Activated naive CD8-positive, alpha-beta T cell treated with anti-CD3 and anti-CD28 coated beads, Interleukin-2, amount 50 U/mL, for 24 hours (primary cell): ENCODE measurements at regions not wholly inside any gene's neighbourhood (a gene's known extent, or its start where the extent isn't known, plus 50 kb on each side); places are given as distances from the start of the nearest gene placed in this dataset.
"Not testable (repeated sequence)": the region's sequence is repeated elsewhere in the genome, so short reads cannot be mapped to it uniquely, and the experiment has no call there.

Experiments
- ATAC-seq: fragments of 150-1000 bp; cut with Tn5 transposase; one replicate; pipeline ENCODE4 v1.10.0; 2021
- DNase-seq: peaks from one replicate; pipeline ENCODE4 v3.0.0; 2021
- H3K27ac Mint-ChIP-seq: one replicate; pipeline ENCODE4 v1.8.0; 2021; ENCODE audit warnings: mild to moderate bottlenecking, mixed read lengths
- H3K27me3 Mint-ChIP-seq: one replicate; pipeline ENCODE4 v1.8.0; 2021; ENCODE audit warnings: mixed read lengths
- H3K36me3 Mint-ChIP-seq: one replicate; pipeline ENCODE4 v1.8.0; 2021; ENCODE audit warnings: low read depth, mixed read lengths
- H3K4me1 Mint-ChIP-seq: one replicate; pipeline ENCODE4 v1.8.0; 2021; ENCODE audit warnings: mixed read lengths
- H3K4me3 Mint-ChIP-seq: one replicate; pipeline ENCODE4 v1.8.0; 2021; ENCODE audit warnings: mild to moderate bottlenecking, moderate library complexity, mixed read lengths
- H3K9me3 Mint-ChIP-seq: one replicate; pipeline ENCODE4 v1.8.0; 2021; ENCODE audit warnings: mixed read lengths

DNA sequence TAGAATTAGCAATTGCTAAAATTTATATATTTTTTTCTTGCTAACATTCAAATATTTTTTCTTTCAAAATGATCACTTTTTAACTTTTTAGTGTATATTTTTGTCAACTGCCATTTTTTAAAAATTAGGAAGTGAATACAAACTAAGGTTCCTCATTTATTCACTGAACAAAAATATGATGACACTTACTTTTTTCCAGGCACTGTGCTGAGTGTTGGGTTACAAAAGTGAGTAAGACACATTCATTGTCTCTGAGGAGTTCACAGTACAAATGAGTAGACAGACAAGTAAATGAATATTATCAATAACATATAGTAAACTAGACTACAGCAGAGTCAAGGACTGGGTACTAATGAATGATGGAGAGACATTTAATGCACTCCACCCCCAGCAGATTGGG lies 543.5 kb downstream of the PDHA2 start:
- DNase-seq (no peak), ATAC-seq (no peak)
- H3K4me3 Mint-ChIP-seq: no peak overlapping the region
- H3K9me3 Mint-ChIP-seq: no peaks in the 10 kb centered on the region
- no peak overlapping the region for H3K27ac Mint-ChIP-seq
- no peaks in the 10 kb centered on the region for H3K27me3 Mint-ChIP-seq
- H3K4me1 Mint-ChIP-seq: no peaks in the 10 kb centered on the region
- no peaks in the 10 kb centered on the region for H3K36me3 Mint-ChIP-seq

DNA sequence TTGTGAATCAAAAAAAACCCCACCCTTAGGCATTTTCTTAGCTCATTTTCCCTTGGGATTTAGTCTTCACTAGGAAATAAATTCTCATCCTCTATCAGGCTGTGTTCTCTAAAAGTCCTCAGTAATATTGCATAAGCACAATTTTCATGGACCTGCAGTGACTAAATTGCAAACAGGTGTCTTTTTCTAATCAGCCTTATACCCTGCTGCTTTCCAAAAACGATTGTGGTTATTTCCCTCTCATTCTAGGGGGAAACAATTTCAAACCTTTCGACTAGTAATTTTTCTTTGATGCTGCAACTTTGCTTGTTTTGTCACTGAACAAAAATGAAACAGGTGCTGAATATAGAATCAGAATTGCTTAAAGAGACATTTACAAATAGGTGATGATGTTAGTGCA lies 549.9 kb downstream of the PDHA2 start:
- no peak overlapping the region for H3K4me3 Mint-ChIP-seq
- H3K9me3 Mint-ChIP-seq: peaks cover 4% of the 10 kb centered on the region
- H3K27me3 Mint-ChIP-seq: no peaks in the 10 kb centered on the region
- H3K27ac Mint-ChIP-seq: no peak overlapping the region
- H3K4me1 Mint-ChIP-seq: no peaks in the 10 kb centered on the region
- H3K36me3 Mint-ChIP-seq: no peaks in the 10 kb centered on the region
- DNase-seq (no peak), ATAC-seq (no peak)

DNA sequence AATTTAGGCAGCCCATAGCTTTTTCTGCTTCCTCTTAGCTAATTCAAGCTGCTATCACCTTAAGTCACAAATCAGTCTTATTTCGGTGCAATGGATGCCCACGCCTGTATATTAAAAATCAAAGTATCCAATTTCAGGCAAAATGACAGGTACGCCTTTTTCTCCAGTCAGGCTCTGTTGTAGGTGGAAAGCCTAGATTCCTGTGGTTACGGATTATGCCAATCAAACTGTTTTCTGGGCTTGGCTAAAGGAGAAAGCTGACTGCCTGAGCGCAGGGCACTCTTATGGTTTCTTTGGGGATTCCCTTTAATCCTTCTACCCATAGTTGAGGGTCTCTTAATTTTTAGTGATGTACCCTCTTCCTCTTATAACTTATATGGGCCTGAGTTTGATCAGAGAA lies 550.5 kb downstream of the PDHA2 start:
- Mint-ChIP-seq H3K4me3 (no peak overlapping the region), H3K27ac (no peak overlapping the region), H3K27me3 (no peaks in the 10 kb centered on the region), H3K9me3 (peaks cover 7% of the 10 kb centered on the region), H3K36me3 (no peaks in the 10 kb centered on the region), H3K4me1 (no peaks in the 10 kb centered on the region)
- DNase-seq: no peak
- no peak for ATAC-seq

DNA sequence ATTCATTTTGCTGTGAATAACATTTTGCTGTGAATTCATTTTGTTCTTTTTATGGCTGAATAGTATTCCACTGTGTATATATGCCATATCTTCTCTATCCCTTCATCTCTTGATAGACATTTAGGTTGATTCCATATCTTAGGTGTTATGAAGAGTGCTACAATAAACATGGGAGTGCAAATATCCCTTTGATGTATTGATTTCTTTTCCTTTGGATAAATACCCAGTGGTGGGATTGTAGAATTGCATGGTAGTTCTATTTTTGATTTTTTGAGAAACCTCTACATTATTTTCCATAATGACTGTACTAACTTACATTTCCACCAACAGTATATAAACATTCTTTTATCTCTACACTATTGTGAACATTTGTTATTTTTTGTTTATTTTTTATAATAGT lies 555.9 kb downstream of the PDHA2 start:
- ATAC-seq (no peak), DNase-seq (no peak)
- no peaks in the 10 kb centered on the region for H3K36me3 Mint-ChIP-seq
- H3K4me3 Mint-ChIP-seq: no peak overlapping the region
- no peaks in the 10 kb centered on the region for H3K27me3 Mint-ChIP-seq
- peaks cover 21% of the 10 kb centered on the region for H3K9me3 Mint-ChIP-seq
- no peaks in the 10 kb centered on the region for H3K4me1 Mint-ChIP-seq
- no peak overlapping the region for H3K27ac Mint-ChIP-seq

DNA sequence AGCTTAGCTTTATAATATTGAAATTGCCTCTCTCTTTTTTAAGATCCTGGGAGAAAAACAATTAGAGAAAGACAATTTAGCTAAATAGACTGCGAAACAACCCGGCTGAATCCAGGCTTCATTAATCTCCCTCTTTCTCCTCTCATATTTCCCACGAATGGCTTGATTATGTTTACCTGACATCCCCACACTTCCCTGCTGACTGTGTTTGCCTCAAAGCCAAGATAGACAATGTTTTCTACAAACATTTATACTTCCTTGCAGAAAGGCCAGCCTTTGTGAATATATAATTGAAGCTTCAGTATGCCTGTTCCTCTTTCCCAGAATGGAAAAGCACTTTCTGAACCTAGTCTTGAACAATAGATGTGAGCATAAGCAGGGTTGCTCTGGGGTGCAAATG lies 566.8 kb downstream of the PDHA2 start:
- Mint-ChIP-seq H3K27ac (no peak overlapping the region), H3K36me3 (no peaks in the 10 kb centered on the region), H3K27me3 (no peaks in the 10 kb centered on the region), H3K9me3 (peaks cover 7% of the 10 kb centered on the region), H3K4me3 (no peak overlapping the region), H3K4me1 (no peaks in the 10 kb centered on the region)
- DNase-seq (no peak), ATAC-seq (no peak)

DNA sequence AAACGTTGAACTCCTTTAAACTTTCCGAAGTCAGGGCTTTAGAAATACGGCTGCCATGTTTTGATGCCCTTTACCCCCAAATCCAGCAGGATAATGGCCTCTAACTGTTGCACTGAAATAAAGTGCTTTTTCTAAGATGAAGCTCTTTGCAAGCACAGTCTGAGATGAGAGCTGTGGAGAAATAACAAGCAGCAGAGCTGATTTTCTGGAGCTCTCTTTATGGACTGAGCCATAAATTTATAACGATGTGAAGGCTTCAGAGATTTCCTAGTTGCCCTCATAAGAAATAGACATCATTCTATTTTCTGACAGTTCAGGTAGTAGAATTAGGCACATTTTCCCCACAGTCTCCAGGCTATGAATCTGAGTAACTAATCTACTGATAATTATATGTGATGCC lies 567.3 kb downstream of the PDHA2 start:
- Mint-ChIP-seq H3K36me3 (no peaks in the 10 kb centered on the region), H3K27me3 (no peaks in the 10 kb centered on the region)

DNA sequence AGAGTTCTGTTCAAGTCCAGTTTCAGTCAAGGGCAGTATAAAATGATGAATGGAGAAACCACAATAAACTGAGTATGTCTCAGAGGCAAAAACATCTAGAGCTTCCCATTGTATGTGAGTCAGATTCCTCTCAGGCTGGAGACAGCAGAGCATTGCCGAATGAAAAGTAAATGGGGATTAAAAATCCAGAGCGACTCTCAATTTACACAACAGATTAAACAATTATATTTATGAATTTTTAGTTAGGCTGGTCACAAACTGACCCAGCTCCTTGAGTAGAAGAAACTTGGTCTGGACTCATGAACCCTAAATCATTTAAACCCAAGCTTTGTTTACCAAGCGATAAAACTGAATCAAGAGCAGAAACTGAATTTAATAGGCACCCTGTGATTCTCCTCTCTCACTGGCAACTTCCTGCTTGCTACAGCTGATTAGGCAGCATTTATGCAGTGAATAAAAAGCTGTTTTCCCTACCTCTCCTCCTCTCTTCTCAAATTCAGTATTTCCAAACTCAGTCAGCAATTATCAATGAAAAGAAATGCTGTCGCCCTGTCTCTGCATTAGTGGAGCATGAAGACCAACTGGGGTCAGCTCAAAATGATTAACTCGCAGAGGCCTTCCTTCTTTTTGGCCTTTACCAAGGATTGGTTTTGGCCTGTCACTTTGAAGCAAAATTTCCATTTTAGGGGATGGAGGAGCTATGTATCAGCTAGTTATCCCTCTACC lies 568.0 kb downstream of the PDHA2 start:
- Mint-ChIP-seq H3K27me3 (no peaks in the 10 kb centered on the region), H3K9me3 (peaks cover 7% of the 10 kb centered on the region), H3K36me3 (no peaks in the 10 kb centered on the region), H3K4me3 (no peak overlapping the region), H3K27ac (no peak overlapping the region), H3K4me1 (no peaks in the 10 kb centered on the region)
- ATAC-seq (no peak), DNase-seq (no peak)

More for the DNA sequence above, 567.3 kb downstream of the PDHA2 start:
- H3K4me1 Mint-ChIP-seq: no peaks in the 10 kb centered on the region
- H3K9me3 Mint-ChIP-seq: peaks cover 7% of the 10 kb centered on the region
- H3K27ac Mint-ChIP-seq: no peak overlapping the region
- no peak for ATAC-seq
- H3K4me3 Mint-ChIP-seq: no peak overlapping the region
- no peak for DNase-seq

DNA sequence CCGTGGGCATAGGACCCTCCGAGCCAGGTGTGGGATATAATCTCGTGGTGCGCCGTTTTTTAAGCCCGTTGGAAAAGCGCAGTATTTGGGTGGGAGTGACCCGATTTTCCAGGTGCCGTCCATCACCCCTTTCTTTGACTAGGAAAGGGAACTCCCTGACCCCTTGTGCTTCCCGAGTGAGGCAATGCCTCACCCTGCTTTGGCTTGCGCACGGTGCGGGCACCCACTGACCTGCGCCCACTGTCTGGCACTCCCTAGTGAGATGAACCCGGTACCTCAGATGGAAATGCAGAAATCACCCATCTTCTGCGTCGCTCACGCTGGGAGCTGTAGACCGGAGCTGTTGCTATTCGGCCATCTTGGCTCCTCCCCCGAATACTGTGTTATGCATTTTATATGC lies 575.0 kb downstream of the PDHA2 start:
- not testable (repeated sequence) for H3K9me3 Mint-ChIP-seq, H3K4me1 Mint-ChIP-seq, DNase-seq, H3K4me3 Mint-ChIP-seq, H3K36me3 Mint-ChIP-seq, H3K27ac Mint-ChIP-seq, H3K27me3 Mint-ChIP-seq, ATAC-seq

DNA sequence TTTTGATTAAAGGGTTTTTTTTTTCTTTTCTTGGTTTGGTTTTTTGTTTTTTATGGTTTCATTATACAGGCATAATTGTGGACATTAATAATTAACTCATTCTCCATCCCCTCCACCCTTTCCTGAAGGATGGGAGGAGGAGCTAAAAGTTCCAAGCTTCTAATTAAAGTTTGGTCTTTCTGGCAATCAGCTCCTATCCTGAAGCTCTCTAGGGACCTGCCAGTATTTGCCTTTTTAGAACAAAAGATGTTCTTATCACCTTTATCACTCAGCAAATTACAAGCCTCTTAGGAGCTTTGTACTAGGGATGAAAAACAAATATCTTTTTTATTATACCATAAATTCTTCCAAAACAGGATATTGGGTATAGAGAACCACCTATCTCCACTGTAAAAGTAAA lies 589.8 kb downstream of the PDHA2 start:
- Mint-ChIP-seq H3K4me1 (no peaks in the 10 kb centered on the region), H3K9me3 (no peaks in the 10 kb centered on the region), H3K27me3 (no peaks in the 10 kb centered on the region), H3K27ac (no peak overlapping the region), H3K4me3 (no peak overlapping the region), H3K36me3 (no peaks in the 10 kb centered on the region)
- DNase-seq (no peak), ATAC-seq (no peak)

DNA sequence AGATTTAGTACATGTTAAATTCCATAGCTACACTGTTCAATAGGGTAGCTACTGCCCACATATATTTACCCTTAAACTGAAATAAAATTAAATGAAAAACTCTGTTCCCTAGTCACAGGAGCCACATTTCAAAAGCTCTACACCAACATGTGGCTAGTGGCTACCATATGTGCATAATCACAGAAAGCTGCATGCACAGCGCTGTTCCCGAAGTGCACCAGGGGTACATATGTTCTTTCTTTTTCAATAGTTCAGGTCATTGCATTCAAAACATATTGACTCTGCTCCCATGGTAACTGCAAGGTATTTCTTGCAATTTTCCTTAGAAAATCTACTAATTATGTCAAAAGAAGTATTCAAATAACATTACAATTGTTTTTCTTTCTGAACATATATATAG lies 591.2 kb downstream of the PDHA2 start:
- no peaks in the 10 kb centered on the region for H3K4me1 Mint-ChIP-seq
- no peak overlapping the region for H3K27ac Mint-ChIP-seq
- no peaks in the 10 kb centered on the region for H3K36me3 Mint-ChIP-seq
- no peaks in the 10 kb centered on the region for H3K27me3 Mint-ChIP-seq
- DNase-seq (no peak), ATAC-seq (no peak)
- H3K9me3 Mint-ChIP-seq: no peaks in the 10 kb centered on the region
- no peak overlapping the region for H3K4me3 Mint-ChIP-seq

DNA sequence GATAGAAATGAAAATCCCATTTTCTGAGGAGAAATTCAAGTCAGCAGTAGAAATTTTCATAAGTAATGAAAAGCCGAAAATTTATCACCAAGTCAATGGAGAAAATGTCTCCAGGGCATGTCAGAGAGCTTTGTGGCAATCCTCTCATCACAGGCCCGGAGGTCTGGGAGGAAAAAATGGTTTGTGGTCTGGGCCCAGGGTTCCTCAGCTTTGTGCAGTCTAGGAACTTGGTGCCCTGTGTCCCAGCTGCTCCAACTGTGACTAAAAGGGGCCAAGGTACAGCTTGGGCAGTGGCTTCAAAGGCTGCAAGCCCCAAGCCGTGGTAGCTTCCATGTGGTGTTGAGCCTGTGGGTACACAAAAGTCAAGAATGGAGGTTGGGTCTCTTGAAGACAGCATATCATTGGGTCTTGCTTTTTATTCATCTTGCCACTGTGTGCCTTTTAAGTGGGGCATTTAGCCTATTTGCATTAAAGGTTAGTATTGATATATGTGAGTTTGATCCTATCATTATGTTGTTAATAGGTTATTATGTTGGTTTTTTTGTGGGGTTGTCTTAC lies 608.5 kb downstream of the PDHA2 start:
- no peak for ATAC-seq
- Mint-ChIP-seq H3K4me1 (no peaks in the 10 kb centered on the region), H3K9me3 (peaks cover 46% of the 10 kb centered on the region), H3K36me3 (no peaks in the 10 kb centered on the region), H3K27ac (no peak overlapping the region), H3K27me3 (no peaks in the 10 kb centered on the region), H3K4me3 (no peak overlapping the region)
- no peak for DNase-seq

DNA sequence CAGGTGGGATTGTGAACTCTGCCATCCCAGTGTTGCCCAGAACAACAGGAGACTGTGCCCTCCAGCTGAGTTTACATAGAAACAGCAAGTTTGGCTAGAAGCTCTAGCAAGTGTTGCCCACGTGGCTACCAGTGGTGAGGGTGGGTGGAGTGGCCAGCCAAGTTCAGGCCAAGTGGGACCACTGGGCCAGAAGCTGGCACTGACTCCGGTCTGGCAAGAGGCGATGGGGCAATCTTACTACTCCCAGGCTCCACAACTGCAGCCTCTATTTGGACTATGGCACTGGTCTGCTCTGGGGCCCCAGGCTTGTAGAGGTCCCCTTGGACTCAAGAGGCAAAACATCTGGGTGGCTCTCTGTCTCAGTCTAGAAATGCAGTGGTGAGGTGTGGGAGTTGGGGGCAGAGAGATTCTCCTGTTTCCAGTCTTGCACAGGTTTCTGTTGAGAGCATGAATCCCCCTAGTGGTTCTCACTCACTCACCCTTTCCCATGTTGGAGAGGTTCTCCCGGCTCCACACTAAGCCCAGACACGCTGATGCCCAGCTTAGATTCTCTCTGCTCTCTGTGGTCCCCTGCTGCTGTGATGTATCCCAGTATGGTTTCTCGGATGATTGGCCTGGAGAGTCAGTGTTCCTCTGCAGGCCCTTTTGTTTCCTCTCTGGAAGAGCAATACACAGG lies 615.3 kb downstream of the PDHA2 start:
- H3K9me3 Mint-ChIP-seq: peaks cover 14% of the 10 kb centered on the region
- no peak for ATAC-seq
- H3K4me3 Mint-ChIP-seq: no peak overlapping the region
- H3K27me3 Mint-ChIP-seq: no peaks in the 10 kb centered on the region
- H3K27ac Mint-ChIP-seq: no peak overlapping the region
- no peaks in the 10 kb centered on the region for H3K4me1 Mint-ChIP-seq
- no peak for DNase-seq
- H3K36me3 Mint-ChIP-seq: no peaks in the 10 kb centered on the region

DNA sequence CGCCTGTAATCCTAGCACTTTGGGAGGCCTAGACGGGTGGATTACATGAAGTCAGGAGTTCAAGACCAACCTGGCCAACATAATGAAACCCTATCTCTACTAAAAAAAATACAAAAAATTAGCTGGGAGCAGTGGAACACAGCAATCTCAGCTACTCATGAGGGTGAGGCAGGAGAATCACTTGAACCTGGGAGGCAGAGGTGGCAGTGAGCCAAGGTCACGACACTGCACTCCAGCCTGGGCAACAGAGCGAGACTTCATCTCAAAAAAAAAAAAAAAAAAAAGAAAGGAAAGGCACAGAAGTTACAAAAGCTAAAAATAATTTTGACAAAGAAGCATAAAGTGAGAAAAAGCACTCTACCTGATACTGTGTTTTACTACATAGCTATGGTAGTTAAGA lies 618.1 kb downstream of the PDHA2 start:
- not testable (repeated sequence) for ATAC-seq, H3K27me3 Mint-ChIP-seq, H3K9me3 Mint-ChIP-seq, H3K27ac Mint-ChIP-seq, H3K4me3 Mint-ChIP-seq, H3K36me3 Mint-ChIP-seq, H3K4me1 Mint-ChIP-seq, DNase-seq

DNA sequence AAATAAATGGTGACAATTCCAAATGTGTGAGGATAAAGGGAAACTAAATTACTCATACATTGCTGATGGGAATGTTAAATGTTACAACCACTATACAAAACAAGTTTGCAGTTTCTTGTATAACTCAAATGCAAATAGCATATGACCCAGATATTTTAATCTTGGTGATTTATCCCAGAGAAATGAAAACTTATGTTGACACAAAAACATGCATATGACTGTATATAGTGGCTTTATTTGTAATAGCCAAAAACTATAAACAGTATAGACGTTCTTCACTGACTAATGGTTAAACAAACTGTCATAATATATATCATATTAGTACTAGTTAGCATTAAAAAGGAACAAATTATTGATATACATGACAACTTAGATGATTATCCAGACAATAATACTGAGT lies 619.2 kb downstream of the PDHA2 start:
- Mint-ChIP-seq H3K4me3 (no peak overlapping the region), H3K4me1 (no peaks in the 10 kb centered on the region), H3K9me3 (peaks cover 15% of the 10 kb centered on the region), H3K27me3 (no peaks in the 10 kb centered on the region), H3K36me3 (no peaks in the 10 kb centered on the region), H3K27ac (no peak overlapping the region)
- DNase-seq: no peak
- no peak for ATAC-seq

DNA sequence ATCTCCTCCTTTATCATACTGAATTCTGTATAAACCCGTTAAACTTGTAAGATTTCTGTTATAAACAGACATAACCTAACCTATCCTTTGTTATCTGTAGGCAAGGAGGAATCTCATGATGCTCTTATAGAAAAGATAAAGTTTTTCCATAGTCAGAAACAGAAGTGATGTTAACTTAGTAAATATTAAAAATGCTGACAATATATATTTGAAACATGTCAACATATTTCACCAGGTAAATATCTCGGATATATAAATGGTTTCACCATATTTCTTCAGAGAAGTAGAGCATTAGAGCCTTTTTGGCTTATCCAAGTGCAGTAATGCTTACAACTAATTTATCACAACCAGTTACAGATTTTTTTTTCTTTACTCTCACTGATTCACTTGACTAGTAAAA lies 625.9 kb downstream of the PDHA2 start:
- ATAC-seq (no peak), DNase-seq (no peak)
- Mint-ChIP-seq H3K36me3 (no peaks in the 10 kb centered on the region), H3K27me3 (no peaks in the 10 kb centered on the region), H3K4me1 (no peaks in the 10 kb centered on the region), H3K27ac (no peak overlapping the region), H3K4me3 (no peak overlapping the region), H3K9me3 (peaks cover 12% of the 10 kb centered on the region)
